Caco-2 (cell line): ENCODE measurements at regions not wholly inside any gene's neighbourhood (a gene's known extent, or its start where the extent isn't known, plus 50 kb on each side); places are given as distances from the start of the nearest gene placed in this dataset.

Experiments used
- BruUV-seq: library from RNA; stranded (reverse); fragments of 400-500 nt; replicated peaks from 2 replicates; lab custom pipeline; 2021; lab: Mats Ljungman, UMichigan
- CTCF ChIA-PET: fragments of 300-600 bp; sonication (Branson Sonifier 250); formaldehyde crosslinking; loops from one replicate; lab custom pipeline; 2022; ENCODE audit warnings: antibody characterized with exemption; lab: Charles Lee
- POLR2A ChIA-PET: fragments of 300-600 bp; sonication (Branson Sonifier 250); formaldehyde crosslinking; loops from one replicate; lab custom pipeline; 2022; ENCODE audit warnings: antibody characterized with exemption; lab: Charles Lee
- DNase-seq, 2 experiments: peaks; one replicate each; pipeline versions ENCODE4 v3.0.0 to v3.0.0-alpha.2; 2020 to 2022
- H3K27me3 ChIP-seq: replicated peaks from 2 replicates; pipeline ENCODE4 v1.6.0; 2011; ENCODE audit warnings: low read length; ENCODE audit not compliant: control insufficient read depth, insufficient read depth
- H3K36me3 ChIP-seq: 2 replicates; pipeline ENCODE4 v1.5.1; 2011; ENCODE audit warnings: low read length; ENCODE audit not compliant: control insufficient read depth, insufficient read depth
- H3K4me1 ChIP-seq: fragments of 250-450 bp; sonication (Bioruptor Pico); 2 replicates; pipeline ENCODE4 v1.5.1; 2020; ENCODE audit warnings: mild to moderate bottlenecking
- H3K4me3 ChIP-seq: 2 replicates; pipeline ENCODE4 v1.5.1; 2011; ENCODE audit warnings: low read depth, mild to moderate bottlenecking, control low read depth, low read length
- H3K9me3 ChIP-seq: fragments of 250-450 bp; sonication (Bioruptor Pico); 2 replicates; pipeline ENCODE4 v1.5.1; 2020; ENCODE audit warnings: mild to moderate bottlenecking, moderate library complexity
- H3K27ac Mint-ChIP-seq: one replicate; pipeline ENCODE4 v1.8.0; 2022; ENCODE audit warnings: mixed read lengths; ENCODE audit not compliant: unreplicated experiment
- H3K27me3 Mint-ChIP-seq: one replicate; pipeline ENCODE4 v1.8.0; 2022; ENCODE audit warnings: mixed read lengths; ENCODE audit not compliant: insufficient read depth, unreplicated experiment
- H3K36me3 Mint-ChIP-seq: one replicate; pipeline ENCODE4 v1.8.0; 2022; ENCODE audit warnings: mild to moderate bottlenecking, mixed read lengths; ENCODE audit not compliant: insufficient read depth, unreplicated experiment
- H3K4me1 Mint-ChIP-seq: one replicate; pipeline ENCODE4 v1.8.0; 2022; ENCODE audit warnings: low read depth, mixed read lengths; ENCODE audit not compliant: unreplicated experiment
- H3K4me3 Mint-ChIP-seq: one replicate; pipeline ENCODE4 v1.8.0; 2022; ENCODE audit warnings: mild to moderate bottlenecking, moderate library complexity, mixed read lengths; ENCODE audit not compliant: unreplicated experiment
- H3K9me3 Mint-ChIP-seq: one replicate; pipeline ENCODE4 v1.8.0; 2022; ENCODE audit warnings: mixed read lengths; ENCODE audit not compliant: unreplicated experiment
- intact Hi-C: fragments of 100-400 bp; cut with micrococcal nuclease; formaldehyde crosslinking; loops from one replicate; pipeline ENCODE4 v1.10.0; 2022; ENCODE audit not compliant: unreplicated experiment
- TF ChIP-seq, protein P1 (sequence below), 2 experiments: fragments of 200-600 bp in 1 of 2; IDR thresholded peaks; 1 replicate in 1 of 2; 2 replicates in 1 of 2; pipeline versions ENCODE4 v1.5.1 to v1.8.0; 2011 to 2022; ENCODE audit warnings: antibody characterized with exemption in 1 of 2, control low read depth in 1 of 2, inconsistent platforms in 1 of 2, low read depth in 1 of 2, low read length in 1 of 2, mild to moderate bottlenecking in 1 of 2, moderate library complexity in 1 of 2; ENCODE audit not compliant: insufficient read depth in 1 of 2, severe bottlenecking in 1 of 2, unreplicated experiment in 1 of 2

DNA sequence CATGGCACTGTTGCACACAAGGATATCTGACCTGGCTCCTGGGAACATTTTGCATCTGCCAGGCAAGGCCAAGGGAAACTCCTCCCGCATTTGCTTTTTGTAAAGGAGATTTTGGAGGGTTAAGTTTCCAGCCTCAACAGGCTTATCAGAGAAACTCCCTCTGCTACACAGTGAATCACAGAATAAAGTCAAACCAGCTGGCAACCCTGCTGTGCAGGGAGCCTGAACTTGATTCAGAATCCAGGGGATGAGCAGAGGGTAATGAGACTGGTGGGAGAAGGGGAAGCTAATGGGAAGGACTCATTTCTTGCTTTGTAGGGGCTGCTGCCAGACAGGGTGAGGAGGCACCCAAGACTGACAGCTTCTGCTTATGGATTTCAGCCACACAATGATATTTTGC lies 185.3 kb upstream of the ISX start:
- no peaks in the 10 kb centered on the region for H3K9me3 ChIP-seq
- H3K4me1 Mint-ChIP-seq, result no peaks in the 10 kb centered on the region
- peaks cover 6% of the 10 kb centered on the region for H3K36me3 Mint-ChIP-seq
- no peaks in the 10 kb centered on the region for H3K4me1 ChIP-seq
- TF ChIP-seq, protein P1, sequence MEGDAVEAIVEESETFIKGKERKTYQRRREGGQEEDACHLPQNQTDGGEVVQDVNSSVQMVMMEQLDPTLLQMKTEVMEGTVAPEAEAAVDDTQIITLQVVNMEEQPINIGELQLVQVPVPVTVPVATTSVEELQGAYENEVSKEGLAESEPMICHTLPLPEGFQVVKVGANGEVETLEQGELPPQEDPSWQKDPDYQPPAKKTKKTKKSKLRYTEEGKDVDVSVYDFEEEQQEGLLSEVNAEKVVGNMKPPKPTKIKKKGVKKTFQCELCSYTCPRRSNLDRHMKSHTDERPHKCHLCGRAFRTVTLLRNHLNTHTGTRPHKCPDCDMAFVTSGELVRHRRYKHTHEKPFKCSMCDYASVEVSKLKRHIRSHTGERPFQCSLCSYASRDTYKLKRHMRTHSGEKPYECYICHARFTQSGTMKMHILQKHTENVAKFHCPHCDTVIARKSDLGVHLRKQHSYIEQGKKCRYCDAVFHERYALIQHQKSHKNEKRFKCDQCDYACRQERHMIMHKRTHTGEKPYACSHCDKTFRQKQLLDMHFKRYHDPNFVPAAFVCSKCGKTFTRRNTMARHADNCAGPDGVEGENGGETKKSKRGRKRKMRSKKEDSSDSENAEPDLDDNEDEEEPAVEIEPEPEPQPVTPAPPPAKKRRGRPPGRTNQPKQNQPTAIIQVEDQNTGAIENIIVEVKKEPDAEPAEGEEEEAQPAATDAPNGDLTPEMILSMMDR (IDR thresholded peaks at IDR 0.05; ENCODE audit: insufficient read depth in 1 of 2, low read depth in 1 of 2, low read length in 1 of 2, severe bottlenecking in 1 of 2, unreplicated experiment in 1 of 2), result no peak
- CTCF ChIA-PET, result no interaction called here
- no peak for DNase-seq
- H3K27ac Mint-ChIP-seq, result no peak overlapping the region
- H3K27me3 ChIP-seq, result no peaks in the 10 kb centered on the region
- no TSS peak for BruUV-seq
- H3K9me3 Mint-ChIP-seq, result no peaks in the 10 kb centered on the region
- H3K27me3 Mint-ChIP-seq, result peaks cover 10% of the 10 kb centered on the region
- intact Hi-C loops, result no loop called here
- no peak overlapping the region for H3K4me3 ChIP-seq
- H3K4me3 Mint-ChIP-seq, result no peak overlapping the region
- POLR2A ChIA-PET, result no interaction called here
- H3K36me3 ChIP-seq, result no peaks in the 10 kb centered on the region

- H3K4me1 Mint-ChIP-seq, result no peaks in the 10 kb centered on the region
- Histone ChIP-seq H3K4me3 (no peak overlapping the region), H3K9me3 (no peaks in the 10 kb centered on the region), H3K27me3 (no peaks in the 10 kb centered on the region), H3K4me1 (no peaks in the 10 kb centered on the region), H3K36me3 (no peaks in the 10 kb centered on the region)
- no peaks in the 10 kb centered on the region for H3K9me3 Mint-ChIP-seq
- no peak overlapping the region for H3K4me3 Mint-ChIP-seq
- peaks cover 10% of the 10 kb centered on the region for H3K27me3 Mint-ChIP-seq
- intact Hi-C loops, result no loop called here
- POLR2A ChIA-PET, result no interaction called here
- CTCF ChIA-PET, result no interaction called here
- no peak overlapping the region for H3K27ac Mint-ChIP-seq
- H3K36me3 Mint-ChIP-seq, result peaks cover 6% of the 10 kb centered on the region
- TF ChIP-seq, protein P1 (IDR thresholded peaks at IDR 0.05; ENCODE audit: insufficient read depth in 1 of 2, low read depth in 1 of 2, low read length in 1 of 2, severe bottlenecking in 1 of 2, unreplicated experiment in 1 of 2), result no peak
- BruUV-seq, result no TSS peak
- DNase-seq, result no peak
These were observed 184.5 kb upstream of the ISX start for GRCh38 chr22:34881453-34881852.

DNA sequence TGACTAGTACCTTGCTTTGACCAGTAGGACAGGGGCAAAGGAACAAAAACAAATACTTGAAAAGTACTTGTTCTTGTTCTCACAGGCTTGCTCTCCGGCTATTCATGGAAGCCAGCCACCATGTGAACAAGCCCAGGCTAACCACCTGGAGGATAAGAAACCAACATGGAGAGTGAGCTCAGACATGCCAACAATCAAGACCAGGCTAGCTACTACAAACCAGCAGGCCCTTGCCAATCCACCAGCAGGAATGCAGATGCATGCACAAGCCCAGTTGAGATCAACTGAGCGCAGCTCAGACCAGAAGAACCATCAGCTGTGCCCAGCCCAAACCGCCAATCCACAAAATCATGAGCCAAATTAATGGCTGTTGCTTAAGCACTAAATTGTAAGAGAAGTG lies 180.1 kb upstream of the ISX start:
- BruUV-seq, result no TSS peak
- H3K4me1 ChIP-seq, result no peaks in the 10 kb centered on the region
- CTCF ChIA-PET, result no interaction called here
- H3K27me3 ChIP-seq, result no peaks in the 10 kb centered on the region
- peaks cover 6% of the 10 kb centered on the region for H3K36me3 Mint-ChIP-seq
- TF ChIP-seq, protein P1 (IDR thresholded peaks at IDR 0.05; ENCODE audit: insufficient read depth in 1 of 2, low read depth in 1 of 2, low read length in 1 of 2, severe bottlenecking in 1 of 2, unreplicated experiment in 1 of 2), result no peak
- H3K4me3 Mint-ChIP-seq, result no peak overlapping the region
- H3K9me3 ChIP-seq, result peaks cover 9% of the 10 kb centered on the region; the same call in 1 of the 2 replicates
- peaks cover 8% of the 10 kb centered on the region for H3K27me3 Mint-ChIP-seq
- intact Hi-C loops, result no loop called here
- H3K9me3 Mint-ChIP-seq, result peaks cover 7% of the 10 kb centered on the region
- no peak overlapping the region for H3K27ac Mint-ChIP-seq
- no peaks in the 10 kb centered on the region for H3K36me3 ChIP-seq
- POLR2A ChIA-PET, result no interaction called here
- no peaks in the 10 kb centered on the region for H3K4me1 Mint-ChIP-seq
- DNase-seq, result no peak
- no peak overlapping the region for H3K4me3 ChIP-seq
